ENCODE measurements at regions not wholly inside any gene's neighbourhood (a gene's known extent, or its start where the extent isn't known, plus 50 kb on each side); places are given as distances from the start of the nearest gene placed in this dataset.

- Histone ChIP-seq H3K4me3 (no peak overlapping the region), H3K27ac (no peak overlapping the region)
- no peak for DNase-seq (ENCODE audit: low spot score)
- TF ChIP-seq, protein P1, sequence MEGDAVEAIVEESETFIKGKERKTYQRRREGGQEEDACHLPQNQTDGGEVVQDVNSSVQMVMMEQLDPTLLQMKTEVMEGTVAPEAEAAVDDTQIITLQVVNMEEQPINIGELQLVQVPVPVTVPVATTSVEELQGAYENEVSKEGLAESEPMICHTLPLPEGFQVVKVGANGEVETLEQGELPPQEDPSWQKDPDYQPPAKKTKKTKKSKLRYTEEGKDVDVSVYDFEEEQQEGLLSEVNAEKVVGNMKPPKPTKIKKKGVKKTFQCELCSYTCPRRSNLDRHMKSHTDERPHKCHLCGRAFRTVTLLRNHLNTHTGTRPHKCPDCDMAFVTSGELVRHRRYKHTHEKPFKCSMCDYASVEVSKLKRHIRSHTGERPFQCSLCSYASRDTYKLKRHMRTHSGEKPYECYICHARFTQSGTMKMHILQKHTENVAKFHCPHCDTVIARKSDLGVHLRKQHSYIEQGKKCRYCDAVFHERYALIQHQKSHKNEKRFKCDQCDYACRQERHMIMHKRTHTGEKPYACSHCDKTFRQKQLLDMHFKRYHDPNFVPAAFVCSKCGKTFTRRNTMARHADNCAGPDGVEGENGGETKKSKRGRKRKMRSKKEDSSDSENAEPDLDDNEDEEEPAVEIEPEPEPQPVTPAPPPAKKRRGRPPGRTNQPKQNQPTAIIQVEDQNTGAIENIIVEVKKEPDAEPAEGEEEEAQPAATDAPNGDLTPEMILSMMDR (IDR thresholded peaks at IDR 0.05) = no peak
These were observed 107.5 kb downstream of the NXPE2 start for GRCh38 chr11:114785820-114786219.

DNA sequence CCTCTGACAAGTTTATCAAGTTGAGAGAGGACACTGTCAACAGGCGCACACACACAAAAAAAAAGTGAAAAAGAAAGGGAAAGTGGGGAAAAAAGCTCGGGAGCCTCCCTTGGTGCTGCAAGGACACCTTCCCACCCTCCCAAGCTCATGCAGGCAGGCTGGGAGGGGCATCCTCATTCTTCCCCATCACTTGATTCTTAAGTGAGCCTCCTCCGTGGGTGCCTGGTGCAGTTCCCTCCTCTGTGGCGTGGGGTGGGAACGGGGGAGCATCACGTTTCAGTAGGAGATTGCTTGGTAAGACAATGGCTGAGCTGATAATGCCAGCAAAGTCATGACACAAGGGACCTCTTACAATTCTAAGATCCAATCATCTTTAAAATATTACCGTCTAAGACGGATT lies 108.8 kb downstream of the NXPE2 start:
- Histone ChIP-seq H3K27ac (no peak overlapping the region), H3K4me3 (no peak overlapping the region)
- DNase-seq (ENCODE audit: low spot score) = no peak
- TF ChIP-seq, protein P1 (IDR thresholded peaks at IDR 0.05) = no peak

DNA sequence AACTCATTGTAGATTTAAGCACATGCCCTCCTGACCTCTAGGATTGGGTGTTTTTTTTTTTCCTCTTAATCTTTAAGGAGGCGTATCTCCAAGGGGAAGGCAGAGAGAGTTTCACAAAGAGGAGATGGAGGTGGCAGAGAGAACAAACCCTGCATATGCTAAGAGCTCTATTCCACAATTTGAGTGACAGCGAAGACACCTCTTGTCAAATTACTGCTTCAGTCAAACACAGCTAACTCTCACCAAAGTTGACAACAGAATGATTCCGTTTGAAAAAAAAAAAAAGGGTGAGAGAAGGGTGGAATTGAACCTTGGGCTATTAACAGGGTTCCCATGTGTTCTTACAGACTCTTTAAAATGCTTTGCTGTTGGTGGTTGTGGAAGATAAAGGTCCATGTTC lies 112.6 kb downstream of the NXPE2 start:
- H3K27ac ChIP-seq = no peak overlapping the region
- DNase-seq (ENCODE audit: low spot score) = no peak
- H3K4me3 ChIP-seq = no peak overlapping the region
- TF ChIP-seq, protein P1 (IDR thresholded peaks at IDR 0.05) = no peak

GRCh38 chr11:114794048-114794684 lies 115.8 kb downstream of the NXPE2 start:
- Histone ChIP-seq H3K4me3 (no peak overlapping the region), H3K27ac (no peak overlapping the region)
- DNase-seq (ENCODE audit: low spot score) = no peak
- TF ChIP-seq, protein P1 (IDR thresholded peaks at IDR 0.05) = no peak

DNA sequence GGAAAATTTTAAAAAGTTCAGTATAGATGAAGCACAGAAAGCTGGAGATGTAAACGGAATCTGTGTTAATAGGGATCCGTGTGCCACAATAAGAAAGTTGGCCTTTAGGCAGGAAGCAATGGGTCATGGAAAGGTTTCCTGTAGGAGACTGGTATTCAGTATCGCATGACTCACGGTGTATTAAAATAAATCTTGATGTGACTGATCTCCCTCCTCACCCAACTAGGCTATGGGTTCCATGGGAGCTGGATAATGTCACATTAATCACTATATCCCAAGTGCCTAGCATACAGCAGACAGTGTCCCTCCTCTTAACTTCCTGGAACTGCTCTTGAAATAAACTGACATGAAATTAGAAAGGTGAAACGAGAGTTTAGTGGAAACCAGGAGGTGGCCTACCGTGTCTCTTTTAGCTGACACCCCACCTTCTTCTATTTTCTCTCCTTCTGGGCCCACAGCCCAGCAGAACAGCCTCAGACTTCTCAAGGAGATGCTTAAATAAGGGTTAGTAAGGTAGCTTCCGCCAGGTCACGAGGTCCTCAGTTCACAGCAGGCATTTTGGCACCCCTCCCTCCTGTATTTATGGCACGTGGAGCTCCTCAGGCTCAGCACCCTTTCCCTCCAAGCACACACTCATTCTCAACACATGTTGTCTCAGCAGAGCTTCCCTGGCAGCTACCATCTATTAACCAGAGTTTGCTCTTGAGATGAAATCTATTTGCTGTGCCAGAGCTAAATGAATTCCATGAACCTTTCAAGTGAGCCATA lies 118.8 kb downstream of the NXPE2 start:
- Histone ChIP-seq H3K4me3 (no peak overlapping the region), H3K27ac (no peak overlapping the region)
- no peak for DNase-seq (ENCODE audit: low spot score)
- TF ChIP-seq, protein P1 (IDR thresholded peaks at IDR 0.05) = no peak

- no peak overlapping the region for H3K27ac ChIP-seq
- DNase-seq (ENCODE audit: low spot score) = no peak
- H3K4me3 ChIP-seq = no peak overlapping the region
- TF ChIP-seq, protein P1 (IDR thresholded peaks at IDR 0.05) = no peak
These were observed 121.1 kb downstream of the NXPE2 start for GRCh38 chr11:114799476-114799875.

DNA sequence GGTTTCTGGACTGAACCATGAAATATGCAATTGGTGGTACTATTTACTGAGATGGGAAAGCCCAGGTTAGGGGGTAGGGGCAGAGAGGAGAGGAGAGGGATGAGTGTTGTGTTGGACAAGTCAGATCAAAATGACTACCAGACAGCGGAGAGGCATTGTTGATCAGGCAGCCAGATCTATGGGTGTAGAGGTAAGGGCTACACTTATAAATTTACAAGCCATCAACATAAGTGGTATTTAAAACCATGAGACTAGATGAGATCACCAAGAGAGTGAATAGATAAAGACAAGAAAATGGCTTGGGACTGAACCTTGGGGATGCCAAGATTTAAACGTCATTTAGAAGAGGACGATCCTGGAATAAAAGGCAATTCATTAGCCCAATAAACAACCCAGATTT lies 123.4 kb downstream of the NXPE2 start:
- DNase-seq (ENCODE audit: low spot score) = no peak
- TF ChIP-seq, protein P1 (IDR thresholded peaks at IDR 0.05) = no peak
- Histone ChIP-seq H3K27ac (no peak overlapping the region), H3K4me3 (no peak overlapping the region)
